ENCODE measurements at regions not wholly inside any gene's neighbourhood (a gene's known extent, or its start where the extent isn't known, plus 50 kb on each side); places are given as distances from the start of the nearest gene placed in this dataset.

GRCh38 chr13:76222511-76222910, 586.4 kb downstream of the LMO7 start:
- TF ChIP-seq CTCF (IDR thresholded peaks at IDR 0.05) (no peak), EP300 (IDR thresholded peaks at IDR 0.05) (no peak)

All from sigmoid colon (tissue), 4 donors.